ENCODE measurements at regions not wholly inside any gene's neighbourhood (a gene's known extent, or its start where the extent isn't known, plus 50 kb on each side); places are given as distances from the start of the nearest gene placed in this dataset.

DNA sequence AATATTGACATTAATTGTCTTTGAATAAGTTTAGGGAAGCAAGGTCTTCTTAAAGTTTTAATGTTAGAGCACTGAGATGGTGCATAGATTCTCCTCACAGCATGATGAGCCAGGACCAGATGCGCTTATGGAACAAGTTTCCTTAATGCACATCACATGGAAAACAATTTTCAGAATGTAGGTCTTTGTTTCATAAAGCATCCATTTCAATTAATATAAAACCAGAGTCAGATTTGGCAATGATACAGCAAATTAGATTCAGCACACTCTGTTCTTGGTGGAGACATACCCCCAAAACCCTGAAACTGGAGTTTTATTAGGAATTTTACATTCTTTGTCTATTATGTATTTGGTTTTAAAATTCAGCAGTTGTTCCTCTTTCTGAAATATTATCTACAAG lies 402.1 kb upstream of the SEMA6A start:
- no peak for DNase-seq (ENCODE audit: low read depth)
- H3K4me3 ChIP-seq (ENCODE audit: low read length) = no peak overlapping the region
- TF ChIP-seq, protein P1, sequence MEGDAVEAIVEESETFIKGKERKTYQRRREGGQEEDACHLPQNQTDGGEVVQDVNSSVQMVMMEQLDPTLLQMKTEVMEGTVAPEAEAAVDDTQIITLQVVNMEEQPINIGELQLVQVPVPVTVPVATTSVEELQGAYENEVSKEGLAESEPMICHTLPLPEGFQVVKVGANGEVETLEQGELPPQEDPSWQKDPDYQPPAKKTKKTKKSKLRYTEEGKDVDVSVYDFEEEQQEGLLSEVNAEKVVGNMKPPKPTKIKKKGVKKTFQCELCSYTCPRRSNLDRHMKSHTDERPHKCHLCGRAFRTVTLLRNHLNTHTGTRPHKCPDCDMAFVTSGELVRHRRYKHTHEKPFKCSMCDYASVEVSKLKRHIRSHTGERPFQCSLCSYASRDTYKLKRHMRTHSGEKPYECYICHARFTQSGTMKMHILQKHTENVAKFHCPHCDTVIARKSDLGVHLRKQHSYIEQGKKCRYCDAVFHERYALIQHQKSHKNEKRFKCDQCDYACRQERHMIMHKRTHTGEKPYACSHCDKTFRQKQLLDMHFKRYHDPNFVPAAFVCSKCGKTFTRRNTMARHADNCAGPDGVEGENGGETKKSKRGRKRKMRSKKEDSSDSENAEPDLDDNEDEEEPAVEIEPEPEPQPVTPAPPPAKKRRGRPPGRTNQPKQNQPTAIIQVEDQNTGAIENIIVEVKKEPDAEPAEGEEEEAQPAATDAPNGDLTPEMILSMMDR (conservative IDR thresholded peaks at IDR 0.05; ENCODE audit: low read depth, low read length) = no peak

DNA sequence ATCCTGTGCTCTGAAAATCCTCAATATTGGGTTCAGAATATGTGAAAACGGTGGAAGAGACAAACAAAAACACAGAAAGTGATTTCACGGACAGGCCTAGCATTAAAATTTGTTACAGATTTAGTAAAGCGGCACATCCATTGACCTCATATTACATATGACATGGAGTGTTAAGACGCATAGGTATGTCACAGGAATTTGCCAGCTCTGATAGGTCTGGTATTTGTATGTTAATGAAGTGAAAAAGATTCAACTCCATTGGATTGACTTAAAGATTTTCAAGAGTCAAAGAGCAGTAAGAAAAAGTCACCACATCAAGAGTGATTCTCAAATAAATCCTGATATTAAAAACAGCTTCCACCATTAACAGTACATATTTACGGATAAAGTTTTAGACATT lies 396.5 kb upstream of the SEMA6A start:
- TF ChIP-seq, protein P1 (conservative IDR thresholded peaks at IDR 0.05; ENCODE audit: low read depth, low read length) = no peak
- no peak overlapping the region for H3K4me3 ChIP-seq (ENCODE audit: low read length)
- DNase-seq (ENCODE audit: low read depth) = no peak

DNA sequence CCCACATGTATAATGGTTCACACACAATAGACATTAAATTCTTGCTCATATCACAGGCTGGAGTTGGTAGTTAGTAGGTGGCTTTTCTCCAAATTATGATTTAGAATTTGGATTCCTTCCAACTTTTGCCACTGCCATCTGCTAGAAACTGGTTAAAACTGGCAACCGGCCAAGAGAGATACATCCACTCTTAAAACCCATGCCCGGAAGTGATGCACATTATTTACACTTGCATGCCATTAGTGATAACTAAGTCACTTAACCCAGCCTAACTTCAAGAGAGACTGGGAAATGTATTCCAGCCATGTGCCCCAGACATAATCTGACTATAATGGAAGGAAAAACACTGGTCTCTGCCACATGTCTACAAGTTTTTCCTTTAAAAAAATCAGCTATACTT lies 395.7 kb upstream of the SEMA6A start:
- no peak for DNase-seq (ENCODE audit: low read depth)
- TF ChIP-seq, protein P1 (conservative IDR thresholded peaks at IDR 0.05; ENCODE audit: low read depth, low read length) = no peak
- H3K4me3 ChIP-seq (ENCODE audit: low read length) = no peak overlapping the region

DNA sequence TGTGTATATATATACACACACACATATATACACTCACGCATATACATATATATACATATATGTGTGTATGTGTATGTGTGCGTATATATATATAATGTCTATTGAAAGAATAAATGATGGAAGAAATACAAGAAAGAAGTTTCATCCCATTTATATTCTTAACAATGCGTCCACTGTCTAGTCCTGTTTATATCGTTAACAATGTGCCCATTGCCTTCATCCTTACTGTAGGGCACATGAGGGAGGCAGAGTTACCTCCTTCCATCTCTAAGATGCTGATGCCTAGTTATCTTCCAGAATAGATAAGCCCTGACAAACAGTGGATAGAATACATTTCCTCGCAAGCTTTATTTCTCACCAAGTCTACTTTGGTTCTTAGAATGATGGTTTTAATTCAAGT lies 389.8 kb upstream of the SEMA6A start:
- DNase-seq (ENCODE audit: low read depth) = no peak
- no peak overlapping the region for H3K4me3 ChIP-seq (ENCODE audit: low read length)
- TF ChIP-seq, protein P1 (conservative IDR thresholded peaks at IDR 0.05; ENCODE audit: low read depth, low read length) = no peak

DNA sequence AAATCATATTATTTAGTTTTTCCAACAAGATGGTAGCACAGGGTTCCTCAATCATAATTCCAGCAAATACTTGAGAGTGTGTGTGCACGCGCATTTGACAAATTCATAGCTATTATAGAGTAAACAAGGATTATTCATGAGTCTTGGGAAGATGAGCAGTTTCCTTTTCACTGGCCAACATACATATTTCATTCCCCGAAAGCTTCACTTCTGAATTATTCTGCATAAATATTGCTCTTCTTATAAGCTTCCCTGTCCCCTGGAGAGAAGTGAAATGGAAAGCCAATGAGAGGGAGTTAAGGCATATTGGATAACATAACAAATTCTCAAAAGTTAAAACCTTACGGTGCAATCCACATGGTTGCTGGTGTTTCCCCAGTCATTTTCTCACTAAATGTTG lies 386.4 kb upstream of the SEMA6A start:
- no peak overlapping the region for H3K4me3 ChIP-seq (ENCODE audit: low read length)
- TF ChIP-seq, protein P1 (conservative IDR thresholded peaks at IDR 0.05; ENCODE audit: low read depth, low read length) = no peak
- DNase-seq (ENCODE audit: low read depth) = no peak

DNA sequence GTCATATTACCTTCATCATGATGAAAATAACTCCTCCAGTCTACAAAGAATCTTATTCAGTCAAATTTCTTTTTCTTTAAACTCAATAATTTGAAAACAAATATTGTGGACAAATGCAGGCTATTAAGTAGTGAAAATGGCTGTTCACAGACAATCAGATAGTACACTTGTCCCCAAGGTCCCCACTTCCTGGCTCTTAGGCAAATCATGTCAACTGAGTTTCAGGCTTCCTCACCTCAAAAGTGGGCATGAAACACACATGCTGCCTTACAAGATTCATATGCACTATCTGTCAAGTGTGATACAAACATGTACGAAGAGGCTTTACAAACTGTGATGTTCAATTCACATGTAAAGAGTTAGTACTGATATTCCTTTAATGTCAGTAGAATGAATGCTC lies 385.2 kb upstream of the SEMA6A start:
- no peak overlapping the region for H3K4me3 ChIP-seq (ENCODE audit: low read length)
- TF ChIP-seq, protein P1 (conservative IDR thresholded peaks at IDR 0.05; ENCODE audit: low read depth, low read length) = no peak
- no peak for DNase-seq (ENCODE audit: low read depth)

DNA sequence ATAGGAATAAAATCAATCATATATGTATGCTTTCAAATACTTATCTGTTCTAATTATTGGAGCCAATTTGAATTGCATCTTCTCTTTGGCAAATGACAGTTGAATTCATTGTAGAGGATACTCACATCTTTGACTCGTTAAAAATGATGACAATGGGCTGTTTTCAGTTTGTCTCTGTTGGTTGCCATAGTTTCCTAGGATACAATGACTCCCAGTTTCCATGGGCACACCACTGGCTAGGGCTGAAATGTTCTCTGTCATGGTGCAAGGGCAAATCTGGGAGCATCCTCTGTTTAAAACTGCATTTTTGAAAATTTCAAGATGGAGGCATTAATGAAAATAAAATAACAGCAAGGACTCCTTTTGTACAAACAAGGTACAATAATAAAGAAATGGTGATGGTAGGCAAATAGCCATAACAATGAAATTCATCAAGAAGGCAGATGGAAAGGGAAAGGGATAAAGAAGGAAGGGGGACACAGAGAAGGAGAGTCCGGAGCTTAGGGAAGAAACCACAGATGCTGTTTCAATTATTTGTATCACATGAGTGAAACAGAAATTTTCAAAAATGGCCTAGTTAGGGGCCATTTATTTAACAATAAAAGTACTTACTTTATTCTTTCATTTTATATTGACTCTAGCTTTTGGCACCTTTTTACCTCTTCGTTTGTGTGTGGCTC lies 378.8 kb upstream of the SEMA6A start:
- no peak for DNase-seq (ENCODE audit: low read depth)
- TF ChIP-seq, protein P1 (conservative IDR thresholded peaks at IDR 0.05; ENCODE audit: low read depth, low read length) = no peak

More for the DNA sequence above, 378.8 kb upstream of the SEMA6A start:
- no peak overlapping the region for H3K4me3 ChIP-seq (ENCODE audit: low read length)
